GM19372 (cell line): ENCODE measurements at regions not wholly inside any gene's neighbourhood (a gene's known extent, or its start where the extent isn't known, plus 50 kb on each side); places are given as distances from the start of the nearest gene placed in this dataset.
"Not testable (repeated sequence)": the region's sequence is repeated elsewhere in the genome, so short reads cannot be mapped to it uniquely, and the experiment has no call there.

ENCODE experiments used
- ATAC-seq: cut with Tn5 transposase; IDR thresholded peaks from one replicate; pipeline ENCODE4 v1.9.1; 2021; ENCODE audit warnings: mild to moderate bottlenecking, low read depth, moderate library complexity; ENCODE audit not compliant: unreplicated experiment

DNA sequence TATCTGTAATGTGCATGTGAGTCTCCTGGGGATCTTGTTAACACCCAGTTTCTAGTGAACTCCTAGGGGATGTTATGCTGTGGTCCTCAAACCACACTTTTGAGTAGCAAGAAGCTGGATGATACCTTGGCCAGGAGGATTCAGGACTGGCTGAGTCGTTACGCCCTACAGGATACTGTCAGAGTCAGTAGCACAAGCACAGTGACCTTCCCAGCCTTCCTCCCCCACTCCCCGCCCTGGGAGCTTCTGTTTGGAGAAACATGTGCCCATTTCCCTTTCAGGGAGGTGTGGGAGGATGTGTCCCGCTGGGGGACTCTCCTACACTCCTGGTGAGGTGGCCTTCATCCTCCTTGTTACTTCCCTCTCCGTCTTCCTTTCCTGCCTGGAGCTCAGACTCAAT, 76.4 kb upstream of the TRPM1 start:
- no peak for ATAC-seq

DNA sequence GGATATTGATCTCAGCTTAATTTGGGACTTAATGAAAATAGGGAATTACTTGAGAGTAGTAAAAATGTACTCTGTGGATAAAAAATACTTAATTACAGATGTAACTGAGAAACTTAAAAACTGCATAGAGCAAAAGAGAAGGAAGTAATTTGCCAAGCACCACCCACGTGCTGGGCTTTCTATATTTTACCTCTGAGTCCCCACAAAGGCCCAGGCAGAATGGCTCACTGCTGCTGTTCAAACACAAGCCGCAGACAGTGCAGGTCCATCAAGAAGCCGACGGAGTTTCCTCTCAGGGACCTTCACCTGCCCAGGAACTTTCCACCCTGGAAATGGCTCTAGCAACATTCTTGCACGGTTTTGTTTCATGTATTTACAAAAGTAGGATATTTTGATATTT, 77.2 kb upstream of the TRPM1 start:
- no peak for ATAC-seq

DNA sequence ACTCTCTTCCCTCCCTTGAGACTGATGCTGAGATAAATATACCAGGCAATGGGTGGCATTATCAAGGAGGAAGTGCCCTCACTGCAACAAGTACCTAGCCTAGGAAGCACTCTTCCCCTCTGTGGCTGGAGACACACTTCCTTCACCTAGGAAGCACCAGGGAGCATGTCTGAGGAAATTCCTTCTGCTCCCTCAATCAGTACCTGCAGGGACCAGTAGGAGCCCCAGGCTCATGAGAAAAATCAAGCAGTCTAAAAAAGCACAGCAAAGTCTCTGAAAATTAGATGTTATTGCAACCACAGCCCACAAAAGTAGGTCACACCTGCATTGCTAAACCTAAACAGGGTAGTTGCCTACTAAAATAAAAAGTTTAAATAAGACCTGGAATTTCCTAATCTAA, 78.2 kb upstream of the TRPM1 start:
- ATAC-seq, result no peak

DNA sequence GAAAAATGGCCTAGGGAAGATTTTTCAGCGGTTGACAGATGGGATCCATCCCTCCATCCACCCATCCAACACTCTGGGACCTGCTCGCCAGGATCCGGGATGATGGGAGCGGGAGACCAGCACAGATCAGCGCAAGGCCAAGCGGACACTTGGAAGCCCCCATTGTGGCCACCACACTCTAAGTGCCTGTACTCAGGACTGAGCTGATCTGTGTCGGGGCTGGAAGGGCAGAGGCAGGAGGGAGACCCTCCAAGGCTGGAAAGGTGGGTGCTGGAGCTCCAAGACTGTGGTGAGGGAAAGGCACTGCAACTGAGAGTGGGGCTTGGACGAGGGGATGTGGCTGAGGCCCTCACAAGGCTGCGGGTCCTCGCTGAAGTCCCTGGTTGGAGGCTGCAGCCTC, 91.8 kb upstream of the TRPM1 start:
- ATAC-seq, result no peak

DNA sequence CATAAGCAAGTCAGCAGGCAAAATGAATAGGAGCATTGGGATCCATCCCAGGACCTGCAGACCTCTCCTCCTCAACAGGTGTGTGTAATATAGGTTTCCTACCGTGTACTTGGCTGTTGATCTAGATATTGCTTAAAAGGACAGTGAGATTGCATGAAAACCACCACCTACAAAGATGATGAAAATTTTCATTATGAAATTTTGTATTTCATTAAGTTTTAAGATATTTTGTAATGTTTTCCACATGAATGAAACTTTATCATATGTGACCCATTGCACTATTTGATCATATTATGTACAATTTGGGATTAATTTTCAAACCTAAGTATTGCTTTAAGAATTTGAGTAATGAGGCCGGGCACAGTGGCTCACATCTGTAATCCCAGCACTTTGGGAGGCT, 94.3 kb upstream of the TRPM1 start:
- no peak for ATAC-seq

DNA sequence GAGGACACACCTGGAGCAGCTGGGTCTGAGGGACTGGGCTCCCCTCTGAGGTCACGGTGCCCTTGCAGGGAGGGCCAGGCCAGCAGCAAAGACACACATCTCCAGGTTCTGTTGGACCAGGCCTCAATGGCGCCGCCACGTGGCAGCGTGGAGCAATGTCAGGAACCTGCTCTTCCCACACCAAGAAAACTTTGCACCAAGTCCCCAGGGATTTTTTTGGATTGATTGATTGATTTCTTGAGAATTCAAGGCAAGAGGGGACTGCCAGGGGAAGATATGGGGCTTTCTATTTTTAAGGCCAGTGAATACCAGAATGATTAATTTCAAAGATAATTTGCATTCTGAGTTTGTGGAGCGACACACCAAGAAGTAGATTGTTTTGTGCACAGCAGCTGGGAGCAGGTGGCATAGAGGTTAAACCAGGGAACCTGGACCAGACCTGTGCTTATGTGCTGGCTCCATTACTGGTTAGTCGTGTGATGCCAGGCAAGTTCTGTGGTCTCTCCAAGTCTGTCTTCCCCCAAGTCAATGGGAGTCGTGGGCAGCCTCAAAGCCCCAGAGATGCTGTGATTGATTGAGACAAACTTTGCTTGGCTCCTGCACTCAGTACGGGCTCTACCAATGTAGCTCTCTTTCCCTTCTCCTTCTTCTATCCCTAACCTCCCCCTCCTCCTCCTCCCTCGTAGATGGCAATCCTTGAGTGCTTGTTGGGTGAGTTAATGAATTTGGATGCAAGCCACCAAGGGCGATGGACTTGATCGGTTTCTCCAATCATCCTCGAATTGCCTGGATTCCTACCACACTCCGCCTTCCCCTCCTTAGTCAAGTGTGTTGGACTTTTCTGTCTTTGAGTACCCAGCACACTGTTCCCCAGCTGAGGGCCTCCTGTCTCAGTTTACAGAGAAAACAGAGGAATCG, 96.2 kb upstream of the TRPM1 start:
- ATAC-seq, result no peak

DNA sequence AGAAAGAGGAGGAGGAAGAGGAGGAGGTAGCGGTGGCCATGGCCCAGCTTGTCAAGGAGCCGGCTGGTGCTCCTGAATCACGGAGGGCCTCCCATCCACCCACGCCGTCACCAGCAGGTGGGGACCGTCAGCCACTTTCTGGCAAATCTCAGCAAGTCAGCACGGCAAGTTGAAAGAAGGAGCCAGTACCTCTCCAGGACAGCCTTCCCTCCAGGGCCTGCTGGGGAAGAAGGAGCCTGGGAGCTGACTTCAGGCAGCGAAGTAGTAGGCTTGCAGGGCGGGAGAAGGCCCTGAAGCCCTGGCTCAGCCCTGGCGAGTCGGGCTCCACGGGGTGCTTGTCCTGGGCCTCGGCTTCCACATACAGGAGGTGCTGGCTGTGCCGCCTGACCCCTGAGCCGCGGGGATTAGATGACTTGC, 99.2 kb upstream of the TRPM1 start:
- no peak for ATAC-seq

DNA sequence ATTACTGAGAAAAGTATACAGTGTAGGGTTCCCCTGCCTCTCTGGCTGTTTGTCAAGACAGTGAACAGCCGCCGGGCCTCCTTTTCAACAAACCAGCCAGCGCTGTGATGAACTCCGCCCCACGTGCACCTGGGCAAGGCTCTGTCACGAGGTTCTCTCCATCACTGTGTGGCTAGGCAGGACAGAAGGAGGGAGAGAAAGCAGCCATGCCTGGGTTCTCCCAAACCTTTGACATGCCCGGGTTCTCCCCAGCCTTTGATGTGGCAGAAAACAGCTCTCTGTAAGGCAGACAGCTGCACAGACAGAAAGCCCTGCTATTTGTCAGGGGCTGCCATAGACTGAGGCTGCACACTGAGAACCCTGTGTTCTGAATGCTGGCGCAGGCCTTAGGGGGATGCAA, 101.4 kb upstream of the TRPM1 start:
- no peak for ATAC-seq

DNA sequence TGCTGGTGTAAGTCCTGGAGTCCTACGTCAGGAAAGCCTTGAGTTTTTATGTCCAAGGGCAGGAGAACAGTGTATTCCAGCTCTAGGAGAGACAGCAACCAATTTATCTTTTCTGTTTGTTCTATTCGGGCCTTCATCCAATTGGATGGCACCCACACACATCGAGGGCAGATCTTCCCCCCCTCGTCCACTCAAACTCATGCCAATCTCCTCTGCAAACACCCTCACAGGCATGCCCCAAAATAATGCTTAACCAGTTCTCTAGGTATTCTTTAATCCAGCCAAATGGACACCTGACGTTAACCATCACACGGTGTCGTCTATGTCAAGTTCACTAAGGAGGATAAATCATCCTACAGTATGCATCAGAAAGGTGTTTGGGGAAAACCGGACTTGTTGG, 102.5 kb upstream of the TRPM1 start:
- no peak for ATAC-seq

DNA sequence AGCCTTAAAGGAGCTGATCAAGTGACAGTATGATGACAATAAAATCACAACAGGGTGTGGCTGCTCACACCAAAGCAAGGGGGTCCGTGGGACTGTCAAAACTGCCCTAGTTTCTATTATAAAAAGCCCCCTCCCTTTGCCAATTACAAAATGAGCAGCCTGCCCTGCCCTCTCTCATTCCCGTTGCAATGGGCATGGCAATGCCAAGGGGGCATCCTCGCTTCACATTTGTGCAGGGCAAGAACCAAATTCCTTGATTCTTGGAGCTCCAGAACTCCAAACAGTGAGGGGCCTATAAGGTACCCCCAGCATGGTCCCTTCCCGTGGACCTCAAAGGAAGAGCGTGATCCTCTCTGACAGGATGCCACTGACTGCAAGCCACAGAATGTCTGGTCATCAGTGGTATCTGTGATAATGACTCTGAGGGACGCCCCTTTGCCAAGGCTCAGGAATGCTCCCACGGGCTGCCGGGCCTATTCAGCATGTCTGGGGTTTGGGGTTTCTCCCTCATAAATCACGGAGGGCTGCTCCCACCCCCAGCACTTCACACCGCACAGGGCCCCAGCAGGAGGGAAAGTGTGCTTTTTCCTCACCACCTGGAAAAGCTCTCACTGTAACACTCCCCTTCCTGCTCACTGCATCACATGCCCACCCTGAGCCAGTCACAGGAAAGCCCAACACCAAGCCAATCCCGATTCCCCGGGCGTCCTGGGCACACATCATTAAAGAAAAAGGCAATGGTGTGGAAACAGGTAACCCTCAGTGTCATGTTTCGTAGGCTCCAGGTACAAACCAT, 105.1 kb upstream of the TRPM1 start:
- ATAC-seq, result no peak

DNA sequence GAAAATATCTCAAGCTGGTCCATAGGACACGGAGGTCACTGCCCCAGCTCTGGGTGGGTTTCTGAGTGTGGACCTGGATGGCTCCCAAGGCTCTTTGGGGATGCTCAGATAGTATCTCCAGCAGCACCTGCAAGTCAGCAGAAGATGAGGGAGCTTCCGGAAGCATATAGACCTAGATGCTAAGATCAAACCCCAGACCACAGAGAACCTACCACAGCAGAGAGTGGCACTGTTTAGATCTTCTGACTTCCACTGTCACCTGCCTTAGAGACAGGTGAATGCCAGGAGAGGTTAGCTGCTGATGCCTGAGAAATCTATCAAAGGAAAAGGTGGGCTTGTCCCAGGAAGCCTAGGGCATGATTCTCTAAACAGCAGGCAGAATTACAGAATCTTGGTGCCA, 105.7 kb upstream of the TRPM1 start:
- ATAC-seq, result no peak

DNA sequence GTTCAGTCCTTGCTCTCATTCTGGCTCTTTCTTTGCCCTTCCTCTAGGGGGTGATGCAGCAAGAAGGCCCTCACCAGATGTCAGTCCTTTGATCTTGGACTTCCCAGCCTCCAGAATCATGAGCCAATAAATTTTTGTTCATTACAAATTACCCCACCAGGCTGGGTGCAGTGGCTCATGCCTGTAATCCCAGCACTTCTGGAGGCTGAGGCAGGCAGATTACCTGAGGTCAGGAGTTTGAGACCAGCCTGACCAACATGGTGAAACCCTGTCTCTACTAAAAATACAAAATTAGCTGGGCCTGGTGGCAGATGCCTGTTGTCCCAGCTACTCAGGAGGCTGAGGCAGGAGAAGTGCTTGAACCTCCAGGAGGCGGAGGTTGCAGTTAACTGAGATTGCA, 106.3 kb upstream of the TRPM1 start:
- not testable (repeated sequence) for ATAC-seq

DNA sequence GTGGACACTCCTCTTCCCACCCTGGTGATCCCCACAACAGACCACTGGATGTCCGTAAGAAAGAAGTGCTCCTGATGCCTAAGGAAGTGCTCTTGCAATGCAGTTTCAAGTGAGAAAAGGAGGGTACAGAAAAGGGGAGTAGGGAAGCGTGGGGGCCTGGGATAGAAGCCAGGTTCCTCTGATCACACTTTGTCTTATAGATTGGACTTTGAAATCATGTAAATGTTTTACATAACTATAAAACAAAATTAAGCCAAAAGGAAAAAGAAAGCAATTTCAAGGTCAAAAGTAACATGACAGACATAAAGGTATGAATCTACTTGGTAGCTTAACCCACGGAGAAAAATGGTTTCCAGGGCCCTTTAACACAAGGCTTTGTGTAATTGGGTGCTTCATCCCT, 107.3 kb upstream of the TRPM1 start:
- ATAC-seq, result no peak

DNA sequence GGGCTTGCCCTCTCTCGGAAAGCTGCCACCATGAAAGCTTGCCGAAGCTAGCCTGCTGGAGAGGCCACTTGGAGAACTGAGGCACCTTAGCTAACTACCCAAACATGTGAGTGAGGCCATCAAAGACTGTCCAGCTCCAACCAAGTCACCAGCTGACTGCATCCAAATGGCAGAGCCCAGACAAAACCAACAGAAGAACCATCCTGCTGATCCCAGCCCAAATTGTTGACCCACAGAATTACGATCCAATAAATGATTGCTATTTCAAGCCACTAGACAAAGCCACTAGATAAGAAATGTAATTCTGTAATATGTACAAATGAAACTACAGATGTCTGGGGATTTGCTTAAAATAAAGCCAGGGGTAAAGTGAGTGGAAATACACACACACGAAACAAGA, 109.8 kb upstream of the TRPM1 start:
- ATAC-seq, result no peak

DNA sequence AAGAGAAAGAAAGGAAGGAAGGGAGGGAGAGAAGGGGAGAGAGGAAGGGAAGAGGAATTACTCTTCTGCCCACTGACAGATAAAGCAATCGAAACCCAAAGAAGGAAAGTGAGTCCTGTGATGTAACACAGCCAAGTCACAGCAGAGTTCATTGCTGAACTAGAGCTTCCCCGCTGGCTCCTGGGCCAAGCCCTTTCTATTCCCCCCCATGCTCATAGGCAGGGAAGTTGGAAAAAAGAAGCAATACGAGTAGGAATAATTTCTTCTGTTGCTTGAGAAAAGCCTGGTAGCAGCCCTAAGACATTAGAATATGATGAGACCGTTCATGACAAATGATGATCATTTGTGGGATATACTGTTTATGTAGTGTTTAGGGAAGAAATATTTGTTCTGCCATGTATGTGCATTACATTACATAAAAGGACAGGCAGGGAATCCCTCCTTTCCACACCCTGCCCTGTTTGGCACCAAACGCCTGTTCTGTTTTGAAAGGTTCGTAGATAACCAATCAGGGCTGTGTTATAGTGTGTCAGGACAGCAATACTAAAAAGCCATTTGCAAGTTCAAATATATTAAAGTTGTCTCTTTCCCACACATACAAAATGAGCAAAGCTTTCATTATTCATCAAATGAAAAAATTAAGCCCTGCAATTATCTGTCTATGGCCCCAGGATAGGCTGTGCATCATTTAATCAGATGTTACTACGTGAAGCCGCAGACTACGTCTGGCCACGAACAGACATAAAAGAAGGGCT, 111.0 kb upstream of the TRPM1 start:
- no peak for ATAC-seq

DNA sequence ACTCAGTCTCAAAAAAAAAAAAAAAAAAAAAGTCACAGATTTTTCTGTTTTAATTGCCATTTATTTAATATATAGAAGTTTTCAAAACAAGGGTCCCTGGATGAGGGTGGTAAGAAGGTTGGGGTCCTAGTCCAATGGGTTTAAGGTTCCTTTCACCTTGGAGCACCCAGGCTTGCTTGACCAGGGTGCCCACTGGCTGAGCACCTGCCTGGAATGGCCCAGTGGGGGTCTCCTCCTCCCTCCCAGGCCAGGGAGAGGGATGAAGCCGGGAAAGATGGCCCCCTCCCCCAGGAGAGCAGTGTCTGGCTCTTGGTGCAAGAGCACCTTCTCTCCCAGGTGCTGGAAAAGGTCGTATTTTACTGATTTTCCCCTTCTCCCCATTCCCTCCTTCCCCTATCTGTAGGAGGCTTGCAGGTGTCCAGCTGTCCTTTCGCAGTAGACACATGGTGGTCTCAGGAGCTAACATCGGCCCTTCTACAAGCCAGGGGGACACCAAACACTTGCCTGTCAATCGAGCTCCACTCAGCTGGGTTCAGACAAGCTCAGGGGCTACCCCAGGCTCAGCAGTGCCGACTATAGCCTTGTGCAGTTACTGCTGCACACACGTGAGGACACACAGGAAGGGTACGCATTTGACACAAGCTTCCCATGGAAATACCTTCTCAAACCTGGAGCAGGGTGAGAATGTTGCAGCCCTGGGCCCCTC, 112.3 kb upstream of the KLF13 start:
- no peak for ATAC-seq

DNA sequence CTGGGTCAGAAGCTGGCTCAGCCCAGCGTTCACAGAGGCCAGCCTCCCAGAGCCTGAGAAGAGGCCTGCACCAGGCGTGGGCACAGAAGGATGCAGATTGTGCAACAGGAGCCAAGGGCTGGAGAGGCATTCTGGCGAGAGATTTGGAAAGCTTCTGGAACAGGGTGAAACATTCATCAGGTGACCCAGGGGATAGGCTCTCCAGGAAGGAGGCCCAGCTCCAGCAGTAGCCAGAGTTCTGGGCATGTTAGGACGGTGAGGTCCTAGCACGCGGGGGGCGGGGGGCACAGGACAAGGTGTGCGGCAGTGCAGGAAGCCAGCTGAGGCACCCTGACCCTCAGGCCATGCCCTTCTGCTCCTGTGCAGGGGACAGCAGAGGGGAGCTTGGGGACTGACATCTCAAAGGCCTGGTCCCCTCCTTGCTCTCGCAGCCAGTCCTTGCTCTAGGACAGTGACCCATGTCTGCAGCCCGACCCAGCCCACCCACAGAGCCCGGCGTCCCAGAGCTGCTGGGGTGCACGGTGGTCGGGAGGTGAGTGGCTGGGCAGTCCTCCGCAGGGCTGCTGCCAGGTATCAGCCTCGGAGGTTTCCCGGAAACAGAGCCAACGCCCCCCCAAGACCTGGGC, 111.7 kb upstream of the KLF13 start:
- ATAC-seq, result no peak

DNA sequence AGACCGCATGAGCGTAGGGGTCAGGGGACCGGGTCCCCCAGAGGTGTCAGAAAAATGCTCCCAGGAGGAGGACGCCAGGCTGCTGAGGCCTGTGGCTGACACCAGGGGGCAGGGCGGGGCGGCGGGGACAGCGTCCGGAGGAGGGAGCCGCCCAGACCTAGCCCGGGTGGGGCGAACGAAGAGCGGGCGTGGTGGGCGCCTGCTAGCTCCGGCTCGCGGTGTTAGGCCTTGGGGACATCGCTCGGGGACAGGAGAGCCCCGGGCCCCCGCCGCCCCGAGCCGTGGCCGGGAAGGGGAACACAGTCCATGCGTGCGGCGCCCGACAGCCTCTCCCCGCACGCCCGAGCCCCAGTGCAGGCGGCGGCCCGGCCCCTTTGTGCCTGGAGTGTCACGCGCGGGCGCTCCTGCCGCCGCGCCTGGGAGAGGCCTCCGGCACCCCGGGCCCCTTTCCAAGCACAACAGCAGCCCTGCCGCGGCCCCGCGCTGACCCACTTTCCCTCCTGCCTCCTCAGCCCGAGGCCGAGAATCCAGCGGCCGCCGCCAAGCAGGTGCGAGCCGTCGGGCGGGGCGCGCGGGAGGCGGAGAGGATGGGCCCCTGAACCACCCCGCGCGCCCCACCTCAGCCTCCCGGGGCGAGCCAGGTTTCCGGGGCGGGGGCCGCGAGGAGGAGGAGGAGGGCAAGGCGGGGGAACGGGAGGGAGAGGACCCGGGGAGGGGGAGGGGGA, 111.0 kb upstream of the KLF13 start:
- peak; percentile 78 for ATAC-seq

DNA sequence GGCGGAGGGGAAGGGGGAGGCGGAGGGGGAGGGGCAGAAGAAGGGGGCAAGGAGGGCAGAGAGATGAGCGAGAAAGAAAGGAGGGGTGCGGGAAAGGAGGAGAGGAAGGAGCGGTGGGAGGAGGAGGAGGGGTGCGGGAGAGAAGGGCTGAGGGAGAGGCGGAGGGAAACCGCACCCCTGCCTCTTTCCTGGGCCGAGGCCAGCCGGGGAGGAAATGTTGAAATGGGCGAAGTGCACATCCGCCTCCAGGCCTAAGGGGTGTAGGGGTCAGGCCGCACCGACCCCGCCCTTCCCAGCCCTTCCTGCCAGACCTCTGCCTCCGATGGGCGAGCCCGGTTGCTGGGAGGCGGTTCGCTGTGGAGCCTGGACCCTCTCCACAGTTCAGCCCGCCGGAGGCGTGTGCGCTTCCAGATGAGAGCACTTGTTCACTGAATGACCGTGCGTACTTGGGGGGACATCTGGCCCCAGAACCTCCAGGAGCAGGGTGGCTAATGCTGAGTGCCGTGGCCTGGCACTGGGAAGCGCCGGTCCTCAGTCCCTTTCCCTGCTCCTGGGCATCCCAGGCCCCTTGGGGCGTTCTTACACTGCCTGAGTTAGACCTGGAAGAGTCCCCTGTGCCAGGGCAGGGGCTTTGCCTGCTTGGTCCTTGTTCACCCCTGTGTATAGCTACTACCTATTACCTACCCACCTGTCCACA, 110.3 kb upstream of the KLF13 start:
- ATAC-seq, result peak; percentile 33
